ENCODE measurements at regions not wholly inside any gene's neighbourhood (a gene's known extent, or its start where the extent isn't known, plus 50 kb on each side); places are given as distances from the start of the nearest gene placed in this dataset.

GRCh38 chr7:125430013-125430412, 500.4 kb upstream of the POT1 start:
- DNase-seq = no peak
- Mint-ChIP-seq H3K27ac (ENCODE audit: unreplicated experiment) (no peak overlapping the region), H3K9me3 (ENCODE audit: unreplicated experiment) (no peaks in the 10 kb centered on the region), H3K4me1 (ENCODE audit: low read depth, unreplicated experiment) (no peaks in the 10 kb centered on the region), H3K27me3 (ENCODE audit: insufficient read depth, unreplicated experiment) (no peaks in the 10 kb centered on the region), H3K4me3 (ENCODE audit: unreplicated experiment) (no peak overlapping the region), H3K36me3 (ENCODE audit: insufficient read depth, unreplicated experiment) (no peaks in the 10 kb centered on the region)
- TF ChIP-seq CTCF (IDR thresholded peaks at IDR 0.05; ENCODE audit: insufficient read depth in 1 of 2, low read depth in 1 of 2, low read length in 1 of 2, severe bottlenecking in 1 of 2, unreplicated experiment in 1 of 2) = no peak
- CTCF ChIA-PET = no interaction called here
- Histone ChIP-seq H3K4me1 (no peaks in the 10 kb centered on the region), H3K36me3 (ENCODE audit: control insufficient read depth, insufficient read depth, low read length) (no peaks in the 10 kb centered on the region), H3K27me3 (replicated peaks; ENCODE audit: control insufficient read depth, insufficient read depth, low read length) (no peaks in the 10 kb centered on the region), H3K9me3 (no peaks in the 10 kb centered on the region), H3K4me3 (ENCODE audit: low read depth, low read length) (no peak overlapping the region)
- POLR2A ChIA-PET = no interaction called here
- BruUV-seq (replicated peaks) = no TSS peak
- intact Hi-C loops (cut with micrococcal nuclease; ENCODE audit: unreplicated experiment) = no loop called here

GRCh38 chr7:125427676-125428075, 498.1 kb upstream of the POT1 start:
- no peak overlapping the region for H3K27ac Mint-ChIP-seq (ENCODE audit: unreplicated experiment)
- intact Hi-C loops (cut with micrococcal nuclease; ENCODE audit: unreplicated experiment) = no loop called here
- H3K4me3 ChIP-seq (ENCODE audit: low read depth, low read length) = no peak overlapping the region

GRCh38 chr7:125425506-125425905, 495.9 kb upstream of the POT1 start:
- H3K4me3 ChIP-seq (ENCODE audit: low read depth, low read length) = no peak overlapping the region
- Mint-ChIP-seq H3K27me3 (ENCODE audit: insufficient read depth, unreplicated experiment) (no peaks in the 10 kb centered on the region), H3K36me3 (ENCODE audit: insufficient read depth, unreplicated experiment) (no peaks in the 10 kb centered on the region), H3K4me1 (ENCODE audit: low read depth, unreplicated experiment) (no peaks in the 10 kb centered on the region), H3K9me3 (ENCODE audit: unreplicated experiment) (peaks cover 3% of the 10 kb centered on the region), H3K27ac (ENCODE audit: unreplicated experiment) (no peak overlapping the region), H3K4me3 (ENCODE audit: unreplicated experiment) (no peak overlapping the region)
- POLR2A ChIA-PET = no interaction called here
- no peaks in the 10 kb centered on the region for H3K4me1 ChIP-seq
- BruUV-seq (replicated peaks) = no TSS peak
- no peaks in the 10 kb centered on the region for H3K27me3 ChIP-seq (replicated peaks; ENCODE audit: control insufficient read depth, insufficient read depth, low read length)
- H3K9me3 ChIP-seq = no peaks in the 10 kb centered on the region
- CTCF ChIA-PET = no interaction called here
- no peak for TF ChIP-seq CTCF (IDR thresholded peaks at IDR 0.05; ENCODE audit: insufficient read depth in 1 of 2, low read depth in 1 of 2, low read length in 1 of 2, severe bottlenecking in 1 of 2, unreplicated experiment in 1 of 2)
- intact Hi-C loops (cut with micrococcal nuclease; ENCODE audit: unreplicated experiment) = no loop called here
- no peak for DNase-seq
- H3K36me3 ChIP-seq (ENCODE audit: control insufficient read depth, insufficient read depth, low read length) = no peaks in the 10 kb centered on the region

More at GRCh38 chr7:125427676-125428075, 498.1 kb upstream of the POT1 start:
- ChIA-PET POLR2A (no interaction called here), CTCF (no interaction called here)
- H3K36me3 Mint-ChIP-seq (ENCODE audit: insufficient read depth, unreplicated experiment) = no peaks in the 10 kb centered on the region
- Histone ChIP-seq H3K36me3 (ENCODE audit: control insufficient read depth, insufficient read depth, low read length) (no peaks in the 10 kb centered on the region), H3K9me3 (no peaks in the 10 kb centered on the region), H3K27me3 (replicated peaks; ENCODE audit: control insufficient read depth, insufficient read depth, low read length) (no peaks in the 10 kb centered on the region), H3K4me1 (no peaks in the 10 kb centered on the region)
- no peaks in the 10 kb centered on the region for H3K4me1 Mint-ChIP-seq (ENCODE audit: low read depth, unreplicated experiment)
- no peak overlapping the region for H3K4me3 Mint-ChIP-seq (ENCODE audit: unreplicated experiment)
- H3K9me3 Mint-ChIP-seq (ENCODE audit: unreplicated experiment) = no peaks in the 10 kb centered on the region
- TF ChIP-seq CTCF (IDR thresholded peaks at IDR 0.05; ENCODE audit: insufficient read depth in 1 of 2, low read depth in 1 of 2, low read length in 1 of 2, severe bottlenecking in 1 of 2, unreplicated experiment in 1 of 2) = no peak
- no TSS peak for BruUV-seq (replicated peaks)
- DNase-seq = no peak
- no peaks in the 10 kb centered on the region for H3K27me3 Mint-ChIP-seq (ENCODE audit: insufficient read depth, unreplicated experiment)

Measured in Caco-2 (cell line).